ENCODE measurements at regions not wholly inside any gene's neighbourhood (a gene's known extent, or its start where the extent isn't known, plus 50 kb on each side); places are given as distances from the start of the nearest gene placed in this dataset.

- H3K36me3 ChIP-seq (ENCODE audit: control insufficient read depth in 2 of 3, insufficient read depth in 3 of 3, low read length in 3 of 3) = no peaks in the 10 kb centered on the region
- H3K27me3 ChIP-seq (ENCODE audit: control insufficient read depth, insufficient read depth, low read length) = no peaks in the 10 kb centered on the region
- H3K4me3 ChIP-seq (ENCODE audit: low read length in 3 of 3) = no peak overlapping the region
- FAIRE-seq (no peak), DNase-seq (no peak)
- peaks cover 0 to 1% (median 0%) of the 10 kb centered on the region in 3 donors for H3K9me3 ChIP-seq (ENCODE audit: control insufficient read depth in 2 of 3, insufficient read depth in 1 of 3, low read length in 3 of 3)
- H3K27ac ChIP-seq (ENCODE audit: low read depth in 2 of 2, low read length in 2 of 2) = no peak overlapping the region
- TF ChIP-seq, protein P1, sequence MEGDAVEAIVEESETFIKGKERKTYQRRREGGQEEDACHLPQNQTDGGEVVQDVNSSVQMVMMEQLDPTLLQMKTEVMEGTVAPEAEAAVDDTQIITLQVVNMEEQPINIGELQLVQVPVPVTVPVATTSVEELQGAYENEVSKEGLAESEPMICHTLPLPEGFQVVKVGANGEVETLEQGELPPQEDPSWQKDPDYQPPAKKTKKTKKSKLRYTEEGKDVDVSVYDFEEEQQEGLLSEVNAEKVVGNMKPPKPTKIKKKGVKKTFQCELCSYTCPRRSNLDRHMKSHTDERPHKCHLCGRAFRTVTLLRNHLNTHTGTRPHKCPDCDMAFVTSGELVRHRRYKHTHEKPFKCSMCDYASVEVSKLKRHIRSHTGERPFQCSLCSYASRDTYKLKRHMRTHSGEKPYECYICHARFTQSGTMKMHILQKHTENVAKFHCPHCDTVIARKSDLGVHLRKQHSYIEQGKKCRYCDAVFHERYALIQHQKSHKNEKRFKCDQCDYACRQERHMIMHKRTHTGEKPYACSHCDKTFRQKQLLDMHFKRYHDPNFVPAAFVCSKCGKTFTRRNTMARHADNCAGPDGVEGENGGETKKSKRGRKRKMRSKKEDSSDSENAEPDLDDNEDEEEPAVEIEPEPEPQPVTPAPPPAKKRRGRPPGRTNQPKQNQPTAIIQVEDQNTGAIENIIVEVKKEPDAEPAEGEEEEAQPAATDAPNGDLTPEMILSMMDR (IDR thresholded peaks at IDR 0.05; ENCODE audit: borderline replicate concordance, extremely low read depth, insufficient read depth) = no peak
- H3K9ac ChIP-seq (ENCODE audit: low read length in 3 of 3) = no peak overlapping the region
- intact Hi-C loops (cut with DNase I) = no loop called here
- no peaks in the 10 kb centered on the region for H3K4me1 ChIP-seq (ENCODE audit: control insufficient read depth in 2 of 3, insufficient read depth in 2 of 3, low read depth in 1 of 3, low read length in 3 of 3)
Measured at GRCh38 chr10:2994221-2994961, 73.0 kb upstream of the PFKP start.

- H3K36me3 ChIP-seq (ENCODE audit: control insufficient read depth in 2 of 3, insufficient read depth in 3 of 3, low read length in 3 of 3) = no peaks in the 10 kb centered on the region
- peaks cover 0 to 7% (median 3%) of the 10 kb centered on the region in 3 donors for H3K9me3 ChIP-seq (ENCODE audit: control insufficient read depth in 2 of 3, insufficient read depth in 1 of 3, low read length in 3 of 3)
- FAIRE-seq = no peak
- no peak overlapping the region for H3K27ac ChIP-seq (ENCODE audit: low read depth in 2 of 2, low read length in 2 of 2)
- H3K4me3 ChIP-seq (ENCODE audit: low read length in 3 of 3) = no peak overlapping the region
- H3K27me3 ChIP-seq (ENCODE audit: control insufficient read depth, insufficient read depth, low read length) = no peaks in the 10 kb centered on the region
- intact Hi-C loops (cut with DNase I) = no loop called here
- no peak for DNase-seq
- no peaks in the 10 kb centered on the region for H3K4me1 ChIP-seq (ENCODE audit: control insufficient read depth in 2 of 3, insufficient read depth in 2 of 3, low read depth in 1 of 3, low read length in 3 of 3)
- no peak overlapping the region for H3K9ac ChIP-seq (ENCODE audit: low read length in 3 of 3)
- TF ChIP-seq, protein P1 (IDR thresholded peaks at IDR 0.05; ENCODE audit: borderline replicate concordance, extremely low read depth, insufficient read depth) = no peak
Measured at GRCh38 chr10:2993636-2994035, 73.7 kb upstream of the PFKP start.

DNA sequence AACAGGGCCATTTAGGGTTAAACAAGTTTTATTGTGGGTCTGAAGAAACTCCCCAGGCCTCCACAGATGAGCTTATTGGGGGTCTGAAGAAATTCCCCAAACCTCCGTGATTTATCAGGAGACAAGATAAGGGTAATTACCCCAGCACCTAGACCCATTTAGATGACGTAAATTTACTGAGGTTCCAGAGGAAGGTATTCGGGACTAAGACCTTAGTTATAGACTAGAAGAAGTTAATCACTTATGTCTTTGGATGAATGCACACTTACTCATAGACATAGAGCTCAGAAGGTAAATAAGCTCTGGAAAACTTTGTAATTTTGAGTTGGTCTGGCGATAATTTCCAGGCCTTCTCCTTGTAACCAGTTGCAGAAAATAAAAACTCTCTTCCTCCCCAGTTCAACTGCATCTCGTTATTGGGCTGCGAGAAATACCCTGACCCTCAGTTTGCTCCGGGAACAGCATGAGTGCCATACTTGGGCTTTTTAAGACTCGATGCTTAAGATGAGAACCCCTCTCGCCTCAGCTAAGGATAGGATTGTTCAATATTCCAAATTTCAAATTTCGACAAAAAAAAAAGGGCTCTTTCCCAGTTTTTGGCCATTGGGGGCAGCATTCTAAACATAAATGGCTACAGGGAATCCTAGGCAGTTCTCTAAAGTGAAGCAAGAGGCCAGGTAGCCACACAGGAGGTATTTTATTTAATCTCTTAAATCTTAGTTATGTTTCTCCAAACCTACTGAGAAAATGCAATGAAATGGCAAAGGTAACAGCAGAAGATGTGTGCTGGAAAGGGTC lies 74.7 kb upstream of the PFKP start:
- no peak for DNase-seq
- no peak overlapping the region for H3K27ac ChIP-seq (ENCODE audit: low read depth in 2 of 2, low read length in 2 of 2)
- TF ChIP-seq, protein P1 (IDR thresholded peaks at IDR 0.05; ENCODE audit: borderline replicate concordance, extremely low read depth, insufficient read depth) = no peak
- no peaks in the 10 kb centered on the region for H3K27me3 ChIP-seq (ENCODE audit: control insufficient read depth, insufficient read depth, low read length)
- intact Hi-C loops (cut with DNase I) = no loop called here
- no peak overlapping the region for H3K4me3 ChIP-seq (ENCODE audit: low read length in 3 of 3)
- FAIRE-seq = no peak
- H3K4me1 ChIP-seq (ENCODE audit: control insufficient read depth in 2 of 3, insufficient read depth in 2 of 3, low read depth in 1 of 3, low read length in 3 of 3) = no peaks in the 10 kb centered on the region
- H3K36me3 ChIP-seq (ENCODE audit: control insufficient read depth in 2 of 3, insufficient read depth in 3 of 3, low read length in 3 of 3) = no peaks in the 10 kb centered on the region
- H3K9ac ChIP-seq (ENCODE audit: low read length in 3 of 3) = no peak overlapping the region
- peaks cover 0 to 7% (median 3%) of the 10 kb centered on the region in 3 donors for H3K9me3 ChIP-seq (ENCODE audit: control insufficient read depth in 2 of 3, insufficient read depth in 1 of 3, low read length in 3 of 3)

Data from kidney (tissue), 13 donors.